ENCODE measurements at regions not wholly inside any gene's neighbourhood (a gene's known extent, or its start where the extent isn't known, plus 50 kb on each side); places are given as distances from the start of the nearest gene placed in this dataset.

DNA sequence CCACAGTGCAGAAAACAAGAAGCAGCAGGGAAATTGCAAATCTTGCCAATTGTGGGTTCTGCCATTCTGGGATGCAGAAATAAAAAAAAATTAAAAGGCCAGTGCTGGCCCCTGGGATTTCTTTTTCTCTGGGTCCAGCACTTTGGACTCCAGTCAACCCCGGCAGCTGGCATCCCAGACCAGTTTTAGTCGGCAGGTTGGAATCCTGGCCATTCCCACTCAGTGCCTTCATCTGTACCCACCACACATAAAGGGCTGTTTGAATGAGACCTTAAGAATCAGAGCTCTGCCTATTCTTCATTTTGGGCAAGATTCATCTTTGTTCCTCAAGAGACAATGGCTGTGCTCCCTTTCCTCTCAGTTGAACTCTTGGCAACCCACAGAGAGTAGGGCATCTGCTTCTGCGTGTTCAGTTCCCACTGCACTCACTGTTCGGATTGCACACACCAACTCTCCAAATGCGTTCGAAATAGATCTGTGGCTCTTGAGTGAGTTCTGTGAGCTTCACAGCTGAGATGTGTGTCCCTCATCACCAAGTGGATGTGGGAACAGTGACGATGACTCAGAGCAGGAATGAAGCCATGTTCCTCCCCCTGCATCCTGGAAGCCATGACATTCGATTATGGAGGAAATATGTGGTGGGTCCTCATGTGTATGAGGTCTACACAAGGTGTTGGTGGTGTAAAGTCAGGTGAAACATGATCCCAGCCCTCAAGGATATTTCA, 63.0 kb upstream of the EGFR start:
- Mint-ChIP-seq H3K9me3 (ENCODE audit: unreplicated experiment) (peaks cover 3% of the 10 kb centered on the region), H3K27me3 (ENCODE audit: unreplicated experiment) (peaks cover 6% of the 10 kb centered on the region), H3K36me3 (ENCODE audit: unreplicated experiment) (no peaks in the 10 kb centered on the region), H3K27ac (ENCODE audit: unreplicated experiment) (no peak overlapping the region), H3K4me3 (ENCODE audit: unreplicated experiment) (no peak overlapping the region), H3K4me1 (ENCODE audit: low read depth, unreplicated experiment) (peaks cover 2% of the 10 kb centered on the region)
- TF ChIP-seq, protein P1, sequence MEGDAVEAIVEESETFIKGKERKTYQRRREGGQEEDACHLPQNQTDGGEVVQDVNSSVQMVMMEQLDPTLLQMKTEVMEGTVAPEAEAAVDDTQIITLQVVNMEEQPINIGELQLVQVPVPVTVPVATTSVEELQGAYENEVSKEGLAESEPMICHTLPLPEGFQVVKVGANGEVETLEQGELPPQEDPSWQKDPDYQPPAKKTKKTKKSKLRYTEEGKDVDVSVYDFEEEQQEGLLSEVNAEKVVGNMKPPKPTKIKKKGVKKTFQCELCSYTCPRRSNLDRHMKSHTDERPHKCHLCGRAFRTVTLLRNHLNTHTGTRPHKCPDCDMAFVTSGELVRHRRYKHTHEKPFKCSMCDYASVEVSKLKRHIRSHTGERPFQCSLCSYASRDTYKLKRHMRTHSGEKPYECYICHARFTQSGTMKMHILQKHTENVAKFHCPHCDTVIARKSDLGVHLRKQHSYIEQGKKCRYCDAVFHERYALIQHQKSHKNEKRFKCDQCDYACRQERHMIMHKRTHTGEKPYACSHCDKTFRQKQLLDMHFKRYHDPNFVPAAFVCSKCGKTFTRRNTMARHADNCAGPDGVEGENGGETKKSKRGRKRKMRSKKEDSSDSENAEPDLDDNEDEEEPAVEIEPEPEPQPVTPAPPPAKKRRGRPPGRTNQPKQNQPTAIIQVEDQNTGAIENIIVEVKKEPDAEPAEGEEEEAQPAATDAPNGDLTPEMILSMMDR (IDR thresholded peaks at IDR 0.05; ENCODE audit: partially characterized antibody, unreplicated experiment): no peak
- DNase-seq: no peak

DNA sequence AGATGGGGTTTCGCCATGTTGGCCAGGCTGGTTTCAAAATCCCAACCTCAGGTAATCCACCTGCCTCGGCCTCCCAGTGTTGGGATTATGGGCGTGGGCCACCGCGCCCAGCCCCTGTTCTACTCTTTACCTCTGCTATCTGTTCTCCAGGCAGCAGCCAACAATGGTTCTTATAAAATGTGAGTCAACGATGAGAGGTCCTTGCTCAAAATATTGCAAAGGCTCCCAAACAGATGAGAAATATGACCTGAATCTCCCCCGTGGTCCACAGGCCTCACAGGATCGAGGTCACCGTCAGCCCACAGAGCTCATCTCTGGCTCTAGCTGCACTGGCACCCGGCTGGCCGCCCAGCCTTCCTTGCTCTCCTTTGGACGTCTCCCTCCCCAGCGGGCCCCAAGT, 62.0 kb upstream of the EGFR start:
- peaks cover 6% of the 10 kb centered on the region for H3K27me3 Mint-ChIP-seq (ENCODE audit: unreplicated experiment)
- DNase-seq: no peak
- no peaks in the 10 kb centered on the region for H3K36me3 Mint-ChIP-seq (ENCODE audit: unreplicated experiment)
- peaks cover 2% of the 10 kb centered on the region for H3K4me1 Mint-ChIP-seq (ENCODE audit: low read depth, unreplicated experiment)
- peaks cover 3% of the 10 kb centered on the region for H3K9me3 Mint-ChIP-seq (ENCODE audit: unreplicated experiment)
- H3K4me3 Mint-ChIP-seq (ENCODE audit: unreplicated experiment): no peak overlapping the region
- TF ChIP-seq, protein P1 (IDR thresholded peaks at IDR 0.05; ENCODE audit: partially characterized antibody, unreplicated experiment): no peak
- no peak overlapping the region for H3K27ac Mint-ChIP-seq (ENCODE audit: unreplicated experiment)

DNA sequence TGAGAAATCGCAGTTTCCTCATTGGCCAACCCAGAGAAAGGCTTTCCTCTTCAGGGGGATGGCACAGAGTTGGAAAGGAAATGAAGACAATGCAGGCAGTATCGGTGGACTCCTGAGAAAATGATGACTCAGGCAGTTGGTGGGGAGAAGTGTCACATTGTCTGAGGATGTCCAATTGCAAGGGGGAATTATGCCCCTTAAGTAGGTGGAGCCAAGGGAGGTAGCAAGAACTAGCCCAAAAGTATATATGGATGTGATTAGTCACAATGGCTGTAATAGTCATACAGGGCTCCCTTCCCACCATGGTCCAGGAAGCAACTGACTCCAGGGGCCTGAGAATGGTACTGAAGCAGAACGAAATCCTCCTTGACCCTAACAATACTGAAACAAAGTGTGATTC, 58.3 kb upstream of the EGFR start:
- H3K36me3 Mint-ChIP-seq (ENCODE audit: unreplicated experiment): no peaks in the 10 kb centered on the region

DNA sequence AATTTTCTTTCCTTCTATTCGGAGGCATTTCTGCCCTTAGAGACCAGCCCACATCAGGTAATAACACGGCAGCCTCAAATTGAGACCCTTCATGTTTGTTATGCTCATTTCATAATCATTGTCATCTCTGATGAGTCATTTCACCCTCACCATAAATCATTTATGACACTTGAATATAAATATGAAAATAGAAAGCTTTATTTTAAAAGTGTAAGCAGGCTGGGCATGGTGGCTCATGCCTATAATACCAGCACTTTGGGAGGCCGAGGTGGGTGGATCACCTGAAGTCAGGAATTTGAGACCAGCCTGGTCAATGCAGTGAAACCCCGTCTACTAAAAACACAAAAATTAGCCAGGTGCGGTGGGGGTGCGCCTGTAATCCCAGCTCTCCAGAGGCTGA, 57.4 kb upstream of the EGFR start:
- Mint-ChIP-seq H3K4me3 (ENCODE audit: unreplicated experiment) (no peak overlapping the region), H3K27ac (ENCODE audit: unreplicated experiment) (no peak overlapping the region), H3K9me3 (ENCODE audit: unreplicated experiment) (peaks cover 3% of the 10 kb centered on the region), H3K27me3 (ENCODE audit: unreplicated experiment) (peaks cover 6% of the 10 kb centered on the region), H3K4me1 (ENCODE audit: low read depth, unreplicated experiment) (peaks cover 2% of the 10 kb centered on the region), H3K36me3 (ENCODE audit: unreplicated experiment) (no peaks in the 10 kb centered on the region)
- TF ChIP-seq, protein P1 (IDR thresholded peaks at IDR 0.05; ENCODE audit: partially characterized antibody, unreplicated experiment): no peak
- DNase-seq: no peak

More for the DNA sequence above, 58.3 kb upstream of the EGFR start:
- H3K27ac Mint-ChIP-seq (ENCODE audit: unreplicated experiment): no peak overlapping the region
- H3K27me3 Mint-ChIP-seq (ENCODE audit: unreplicated experiment): peaks cover 6% of the 10 kb centered on the region
- TF ChIP-seq, protein P1 (IDR thresholded peaks at IDR 0.05; ENCODE audit: partially characterized antibody, unreplicated experiment): no peak
- no peak for DNase-seq
- peaks cover 3% of the 10 kb centered on the region for H3K9me3 Mint-ChIP-seq (ENCODE audit: unreplicated experiment)
- H3K4me1 Mint-ChIP-seq (ENCODE audit: low read depth, unreplicated experiment): peaks cover 2% of the 10 kb centered on the region
- no peak overlapping the region for H3K4me3 Mint-ChIP-seq (ENCODE audit: unreplicated experiment)

DNA sequence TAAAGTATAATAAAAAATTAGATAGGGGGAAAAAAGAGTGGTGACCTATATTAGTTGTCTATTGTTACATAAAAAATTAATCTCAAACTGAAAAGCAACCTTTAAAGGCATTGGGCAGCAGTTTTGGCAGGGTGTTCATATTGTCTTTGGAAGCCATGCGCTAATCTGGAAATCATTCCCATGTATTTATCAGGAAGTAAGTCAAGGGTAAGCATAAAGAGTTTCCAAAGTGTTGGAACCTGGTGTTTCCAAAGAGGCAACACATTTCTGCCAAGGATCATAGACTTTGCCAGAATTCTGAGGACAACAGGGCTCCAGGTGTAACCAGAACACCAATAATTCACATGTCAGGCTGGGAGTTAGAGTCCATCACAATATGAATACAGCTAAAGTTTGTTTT, 55.7 kb upstream of the EGFR start:
- DNase-seq: no peak
- Mint-ChIP-seq H3K27me3 (ENCODE audit: unreplicated experiment) (peaks cover 5% of the 10 kb centered on the region), H3K36me3 (ENCODE audit: unreplicated experiment) (no peaks in the 10 kb centered on the region), H3K27ac (ENCODE audit: unreplicated experiment) (no peak overlapping the region), H3K4me1 (ENCODE audit: low read depth, unreplicated experiment) (no peaks in the 10 kb centered on the region), H3K9me3 (ENCODE audit: unreplicated experiment) (peaks cover 3% of the 10 kb centered on the region), H3K4me3 (ENCODE audit: unreplicated experiment) (no peak overlapping the region)
- TF ChIP-seq, protein P1 (IDR thresholded peaks at IDR 0.05; ENCODE audit: partially characterized antibody, unreplicated experiment): no peak

All from glutamatergic neuron (in vitro differentiated cells).